Endothelial cell of umbilical vein (primary cell): ENCODE measurements at regions not wholly inside any gene's neighbourhood (a gene's known extent, or its start where the extent isn't known, plus 50 kb on each side); places are given as distances from the start of the nearest gene placed in this dataset.
A peak's percentile ranks its signal among the peaks of the same experiment; 100 is the strongest.

Experiments
- BruUV-seq: library from RNA; stranded (reverse); fragments of 400-500 nt; replicated peaks from 2 replicates; lab custom pipeline; 2021; lab: Mats Ljungman, UMichigan
- CTCF ChIA-PET: fragments of 300-600, 350-600 bp; sonication (Branson Sonifier 250); formaldehyde crosslinking; loops from one replicate; lab custom pipeline; 2021; ENCODE audit warnings: antibody characterized with exemption, inconsistent platforms; lab: Charles Lee
- POLR2A ChIA-PET: fragments of 300-600, 350-600 bp; sonication (Branson Sonifier 250); formaldehyde crosslinking; loops from one replicate; lab custom pipeline; 2021; ENCODE audit warnings: antibody characterized with exemption, inconsistent platforms; lab: Charles Lee
- DNase-seq: peaks from one replicate; pipeline ENCODE4 v3.0.0-alpha.2; 2011; ENCODE audit warnings: low read depth, low spot score
- FAIRE-seq: peaks from 2 replicates; lab custom pipeline; 2011; peaks lifted over from hg19 to GRCh38; lab: Jason Lieb, UNC
- H2AFZ ChIP-seq: 2 replicates; pipeline ENCODE4 v1.6.0; 2012; ENCODE audit warnings: low read depth, low read length, control low read depth, inconsistent platforms
- H3K27ac ChIP-seq: 2 replicates; pipeline ENCODE4 v1.5.1; 2011; ENCODE audit warnings: low read depth, mild to moderate bottlenecking, control low read depth, low read length, moderate library complexity; ENCODE audit not compliant: insufficient read depth
- H3K27me3 ChIP-seq, 2 experiments: 2 replicates each; pipeline versions ENCODE4 v1.6.0 to v1.6.1; 2011; ENCODE audit warnings: low read length in 2 of 2, mixed read lengths in 1 of 2; ENCODE audit not compliant: control insufficient read depth in 2 of 2, insufficient read depth in 2 of 2
- H3K36me3 ChIP-seq, 2 experiments: 2 replicates in 1 of 2; 3 replicates in 1 of 2; pipeline ENCODE4 v1.5.1; 2011; ENCODE audit warnings: low read length in 2 of 2, mild to moderate bottlenecking in 1 of 2, moderate library complexity in 1 of 2; ENCODE audit not compliant: control insufficient read depth in 2 of 2, insufficient read depth in 2 of 2; ENCODE audit errors: extremely low read depth in 1 of 2
- H3K4me1 ChIP-seq: 3 replicates; pipeline ENCODE4 v1.5.1; 2011; ENCODE audit warnings: mild to moderate bottlenecking, low read length; ENCODE audit not compliant: control insufficient read depth, insufficient read depth; ENCODE audit errors: extremely low read depth
- H3K4me2 ChIP-seq: 2 replicates; pipeline ENCODE4 v1.6.1; 2011; ENCODE audit warnings: low read length, control low read depth, mixed read lengths; ENCODE audit not compliant: insufficient read depth
- H3K4me3 ChIP-seq, 3 experiments: fragments of 200-600 bp in 1 of 3; sonication (generic), shearing (Covaris generic) in 1 of 3; replicated peaks in 1 of 3; 2 replicates each; pipeline ENCODE4 v1.5.1; 2011 to 2016; ENCODE audit warnings: control low read depth in 3 of 3, low read length in 3 of 3, mild to moderate bottlenecking in 2 of 3, inconsistent platforms in 1 of 3, low read depth in 1 of 3, moderate library complexity in 1 of 3; ENCODE audit not compliant: insufficient read depth in 1 of 3
- H3K79me2 ChIP-seq: 2 replicates; pipeline ENCODE4 v1.6.0; 2012; ENCODE audit warnings: low read length, inconsistent platforms; ENCODE audit not compliant: control insufficient read depth, insufficient read depth
- H3K9ac ChIP-seq: replicated peaks from 2 replicates; pipeline ENCODE3; 2011; ENCODE audit warnings: low read length, control low read depth; ENCODE audit not compliant: insufficient read depth; ENCODE audit errors: extremely low read depth
- H3K9me1 ChIP-seq: replicated peaks from 3 replicates; pipeline ENCODE4 v1.6.0; 2011; ENCODE audit warnings: mild to moderate bottlenecking, low read length; ENCODE audit not compliant: control insufficient read depth, insufficient read depth; ENCODE audit errors: extremely low read depth
- H3K9me3 ChIP-seq: replicated peaks from 2 replicates; pipeline ENCODE4 v1.5.1; 2012; ENCODE audit warnings: low read length, inconsistent platforms; ENCODE audit not compliant: control insufficient read depth, insufficient read depth
- H4K20me1 ChIP-seq: replicated peaks from 2 replicates; pipeline ENCODE3; 2011; ENCODE audit warnings: mild to moderate bottlenecking, low read length; ENCODE audit not compliant: control insufficient read depth, insufficient read depth; ENCODE audit errors: extremely low read depth
- FOS ChIP-seq: IDR thresholded peaks from 2 replicates; pipeline ENCODE4 v1.6.1; 2011; ENCODE audit warnings: mild to moderate bottlenecking, low read length, moderate library complexity, borderline replicate concordance; ENCODE audit not compliant: insufficient read depth
- MYC ChIP-seq: IDR thresholded peaks from one replicate; pipeline ENCODE4 v1.6.1; 2011; ENCODE audit warnings: mild to moderate bottlenecking, low read depth, low read length
- POLR2A ChIP-seq: IDR thresholded peaks from 2 replicates; pipeline ENCODE4 v1.6.1; 2012; ENCODE audit warnings: low read depth, mild to moderate bottlenecking, control low read depth, low read length
- POLR2AphosphoS5 ChIP-seq: IDR thresholded peaks from 2 replicates; pipeline ENCODE4 v1.6.1; 2012; ENCODE audit warnings: low read depth, mild to moderate bottlenecking, control low read depth, low read length, moderate library complexity; ENCODE audit not compliant: insufficient read depth
- dilution Hi-C: fragments of 300-500 bp; cut with MboI; formaldehyde crosslinking; loops from one replicate; pipeline ENCODE4 v1.15.0; 2019; ENCODE audit warnings: low sequenced_read_pairs; ENCODE audit not compliant: extremely low pct_ligation_motif_present
- intact Hi-C: fragments of 100-400 bp; cut with micrococcal nuclease; formaldehyde crosslinking; loops from one replicate; pipeline ENCODE4 v1.10.0; 2022
- TF ChIP-seq, protein P1 (sequence below), 2 donors: IDR thresholded peaks; 1 replicate in 1 of 2; 2 replicates in 1 of 2; pipeline ENCODE4 v1.5.1; 2011; ENCODE audit warnings: low read length in 2 of 2, mild to moderate bottlenecking in 2 of 2, moderate library complexity in 2 of 2, control low read depth in 1 of 2, inconsistent platforms in 1 of 2, low read depth in 1 of 2; ENCODE audit not compliant: insufficient read depth in 1 of 2; ENCODE audit errors: extremely low read depth in 1 of 2

DNA sequence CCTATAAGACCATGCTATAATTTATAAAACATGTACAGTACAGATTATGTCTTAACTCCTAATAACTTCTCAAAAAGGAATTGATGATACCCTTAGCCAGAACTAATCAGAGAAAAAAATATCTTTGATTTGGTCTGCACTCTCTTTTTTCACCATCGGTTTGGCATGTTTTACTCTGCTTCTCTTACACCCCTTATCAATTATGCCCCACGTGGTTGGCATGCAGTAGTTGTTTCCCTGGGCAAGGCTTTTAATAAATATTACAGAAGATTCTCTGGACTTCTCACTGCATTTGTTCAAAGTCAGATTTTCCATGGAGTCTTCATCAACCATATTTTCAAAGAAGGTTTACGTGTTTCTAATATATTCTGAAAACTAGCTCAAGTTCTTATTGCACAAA, 167.4 kb upstream of the LRIG3 start:
- no peak for FAIRE-seq
- no peaks in the 10 kb centered on the region for H3K9me3 ChIP-seq
- POLR2A ChIA-PET = no interaction called here

DNA sequence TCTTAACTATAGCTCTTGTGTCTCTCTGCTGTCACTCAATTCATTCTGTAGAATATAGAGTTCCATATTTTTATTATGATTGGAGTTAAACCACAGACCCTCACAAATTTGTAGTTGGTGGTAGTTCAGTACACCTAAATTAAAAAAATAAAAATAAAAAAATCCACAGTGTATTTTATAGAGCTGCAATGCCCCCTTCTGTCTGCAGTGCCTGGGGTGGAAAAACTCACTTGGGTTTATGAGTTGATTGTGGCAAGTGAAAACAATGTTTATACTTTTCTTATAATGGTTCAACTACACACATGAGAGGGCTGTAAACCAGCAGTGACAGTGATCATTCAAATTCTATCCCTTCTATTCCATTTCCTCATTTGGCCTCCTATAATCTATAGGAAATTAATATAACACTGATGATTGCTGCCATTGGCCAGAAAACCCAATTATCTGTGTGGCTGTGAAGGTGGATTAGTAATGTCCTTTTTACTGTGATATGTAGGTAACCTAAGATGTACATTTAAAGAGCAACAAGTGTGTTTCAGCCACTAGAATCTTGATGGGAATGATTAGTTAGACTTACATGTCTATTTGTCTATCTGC, 166.9 kb upstream of the LRIG3 start:
- Histone ChIP-seq H3K4me1 (peaks cover 12% of the 10 kb centered on the region), H4K20me1 (no peaks in the 10 kb centered on the region), H3K27me3 (no peaks in the 10 kb centered on the region), H3K9ac (no peak overlapping the region), H2AFZ (no peak overlapping the region), H3K4me2 (no peak overlapping the region), H3K9me1 (no peaks in the 10 kb centered on the region), H3K9me3 (no peaks in the 10 kb centered on the region), H3K4me3 (no peak overlapping the region), H3K36me3 (no peaks in the 10 kb centered on the region), H3K79me2 (no peaks in the 10 kb centered on the region), H3K27ac (no peak overlapping the region)
- BruUV-seq = no TSS peak
- intact Hi-C loops (loop anchor here (1.0 kb wide), 4 partner anchors 167 to 1104 kb away; partner anchors contain the start of gene LRIG3), dilution Hi-C loops (no loop called here)
- FAIRE-seq = no peak
- CTCF ChIA-PET = interaction anchor here (0.7 to 8.0 kb wide), 20 partner anchors 10 to 1104 kb away, joined by 3 to 164 read pairs (median 4); partner anchors contain the start of gene LRIG3
- POLR2A ChIA-PET = no interaction called here
- DNase-seq = peak; percentile 55
- no peak for TF ChIP-seq MYC
- TF ChIP-seq FOS = no peak
- TF ChIP-seq, protein P1, sequence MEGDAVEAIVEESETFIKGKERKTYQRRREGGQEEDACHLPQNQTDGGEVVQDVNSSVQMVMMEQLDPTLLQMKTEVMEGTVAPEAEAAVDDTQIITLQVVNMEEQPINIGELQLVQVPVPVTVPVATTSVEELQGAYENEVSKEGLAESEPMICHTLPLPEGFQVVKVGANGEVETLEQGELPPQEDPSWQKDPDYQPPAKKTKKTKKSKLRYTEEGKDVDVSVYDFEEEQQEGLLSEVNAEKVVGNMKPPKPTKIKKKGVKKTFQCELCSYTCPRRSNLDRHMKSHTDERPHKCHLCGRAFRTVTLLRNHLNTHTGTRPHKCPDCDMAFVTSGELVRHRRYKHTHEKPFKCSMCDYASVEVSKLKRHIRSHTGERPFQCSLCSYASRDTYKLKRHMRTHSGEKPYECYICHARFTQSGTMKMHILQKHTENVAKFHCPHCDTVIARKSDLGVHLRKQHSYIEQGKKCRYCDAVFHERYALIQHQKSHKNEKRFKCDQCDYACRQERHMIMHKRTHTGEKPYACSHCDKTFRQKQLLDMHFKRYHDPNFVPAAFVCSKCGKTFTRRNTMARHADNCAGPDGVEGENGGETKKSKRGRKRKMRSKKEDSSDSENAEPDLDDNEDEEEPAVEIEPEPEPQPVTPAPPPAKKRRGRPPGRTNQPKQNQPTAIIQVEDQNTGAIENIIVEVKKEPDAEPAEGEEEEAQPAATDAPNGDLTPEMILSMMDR (IDR thresholded peaks at IDR 0.05; ENCODE audit: extremely low read depth in 1 of 2, insufficient read depth in 1 of 2, low read depth in 1 of 2, low read length in 2 of 2) = peak; percentile 54 to 59
- TF ChIP-seq POLR2AphosphoS5 = no peak
- TF ChIP-seq POLR2A = no peak

More for the DNA sequence above, 167.4 kb upstream of the LRIG3 start:
- no TSS peak for BruUV-seq
- H3K79me2 ChIP-seq = no peaks in the 10 kb centered on the region
- no peak overlapping the region for H3K27ac ChIP-seq
- no peaks in the 10 kb centered on the region for H3K36me3 ChIP-seq
- H3K9ac ChIP-seq = no peak overlapping the region
- TF ChIP-seq POLR2AphosphoS5 (no peak), MYC (no peak)
- CTCF ChIA-PET = interaction anchor here (1.1 to 8.0 kb wide), 14 partner anchors 46 to 741 kb away, joined by 3 to 164 read pairs (median 5); partner anchors contain the start of gene LRIG3
- intact Hi-C loops (loop anchor here (1.0 kb wide), 4 partner anchors 167 to 1104 kb away; partner anchors contain the start of gene LRIG3), dilution Hi-C loops (no loop called here)
- H3K9me1 ChIP-seq = no peaks in the 10 kb centered on the region
- H3K27me3 ChIP-seq = no peaks in the 10 kb centered on the region
- H3K4me2 ChIP-seq = no peak overlapping the region
- peaks cover 12% of the 10 kb centered on the region for H3K4me1 ChIP-seq
- H4K20me1 ChIP-seq = no peaks in the 10 kb centered on the region
- no peak overlapping the region for H3K4me3 ChIP-seq
- DNase-seq = no peak
- no peak overlapping the region for H2AFZ ChIP-seq
